Loucy (cell line): ENCODE measurements at regions not wholly inside any gene's neighbourhood (a gene's known extent, or its start where the extent isn't known, plus 50 kb on each side); places are given as distances from the start of the nearest gene placed in this dataset.

Experiments
- CTCF ChIP-seq: fragments of 200-600 bp; sonication (generic); conservative IDR thresholded peaks from 2 replicates; pipeline ENCODE4 v1.5.1; 2014; ENCODE audit warnings: mild to moderate bottlenecking, antibody characterized with exemption, low read length
- EZH2phosphoT487 ChIP-seq: fragments of 200-600 bp; IDR thresholded peaks from 2 replicates; pipeline ENCODE4 v1.6.1; 2018; ENCODE audit warnings: antibody characterized with exemption, mild to moderate bottlenecking, moderate library complexity, borderline replicate concordance

- no peak for TF ChIP-seq CTCF
- no peak for TF ChIP-seq EZH2phosphoT487
These were observed 93.9 kb downstream of the BOD1 start for GRCh38 chr5:173522518-173522917.
